B cell (primary cell): ENCODE measurements at regions not wholly inside any gene's neighbourhood (a gene's known extent, or its start where the extent isn't known, plus 50 kb on each side); places are given as distances from the start of the nearest gene placed in this dataset.

ENCODE experiments used
- EZH2 ChIP-seq: IDR thresholded peaks from 2 replicates; pipeline ENCODE4 v1.6.1; 2012; ENCODE audit warnings: borderline replicate concordance, low read depth, mild to moderate bottlenecking, moderate library complexity, low read length; ENCODE audit not compliant: insufficient read depth, poor library complexity, severe bottlenecking
- TF ChIP-seq, protein P1 (sequence below): fragments of 200-600 bp; IDR thresholded peaks from one replicate; pipeline ENCODE4 v1.8.0; 2022; ENCODE audit warnings: antibody characterized with exemption, mild to moderate bottlenecking

DNA sequence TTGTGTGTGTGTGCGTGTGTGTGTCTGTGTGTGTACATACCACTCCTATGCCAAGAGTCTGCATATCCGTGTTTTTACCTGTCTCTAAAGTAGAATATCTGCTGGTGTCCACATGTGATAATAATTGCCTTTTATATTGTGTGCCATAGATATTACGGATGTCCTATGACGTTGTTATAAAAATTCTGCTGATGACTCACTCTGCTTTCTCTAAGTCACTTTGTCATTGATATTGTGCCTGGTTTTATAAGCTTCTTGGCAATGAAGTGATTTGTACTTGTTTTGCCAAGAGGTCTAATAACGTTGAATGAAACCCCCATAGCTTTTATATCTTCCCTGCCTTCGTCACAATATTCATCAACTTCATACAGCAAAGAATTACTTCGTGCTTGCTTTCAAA, 102.6 kb upstream of the C1GALT1C1 start:
- TF ChIP-seq, protein P1, sequence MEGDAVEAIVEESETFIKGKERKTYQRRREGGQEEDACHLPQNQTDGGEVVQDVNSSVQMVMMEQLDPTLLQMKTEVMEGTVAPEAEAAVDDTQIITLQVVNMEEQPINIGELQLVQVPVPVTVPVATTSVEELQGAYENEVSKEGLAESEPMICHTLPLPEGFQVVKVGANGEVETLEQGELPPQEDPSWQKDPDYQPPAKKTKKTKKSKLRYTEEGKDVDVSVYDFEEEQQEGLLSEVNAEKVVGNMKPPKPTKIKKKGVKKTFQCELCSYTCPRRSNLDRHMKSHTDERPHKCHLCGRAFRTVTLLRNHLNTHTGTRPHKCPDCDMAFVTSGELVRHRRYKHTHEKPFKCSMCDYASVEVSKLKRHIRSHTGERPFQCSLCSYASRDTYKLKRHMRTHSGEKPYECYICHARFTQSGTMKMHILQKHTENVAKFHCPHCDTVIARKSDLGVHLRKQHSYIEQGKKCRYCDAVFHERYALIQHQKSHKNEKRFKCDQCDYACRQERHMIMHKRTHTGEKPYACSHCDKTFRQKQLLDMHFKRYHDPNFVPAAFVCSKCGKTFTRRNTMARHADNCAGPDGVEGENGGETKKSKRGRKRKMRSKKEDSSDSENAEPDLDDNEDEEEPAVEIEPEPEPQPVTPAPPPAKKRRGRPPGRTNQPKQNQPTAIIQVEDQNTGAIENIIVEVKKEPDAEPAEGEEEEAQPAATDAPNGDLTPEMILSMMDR: no peak
- TF ChIP-seq EZH2: no peak
